ENCODE measurements at regions not wholly inside any gene's neighbourhood (a gene's known extent, or its start where the extent isn't known, plus 50 kb on each side); places are given as distances from the start of the nearest gene placed in this dataset.

- no peak for TF ChIP-seq POLR2A (IDR thresholded peaks at IDR 0.05)
- no peak for TF ChIP-seq POLR2AphosphoS5 (IDR thresholded peaks at IDR 0.05)
- no peak for TF ChIP-seq CTCF (IDR thresholded peaks at IDR 0.05)
- no peak for TF ChIP-seq EP300 (IDR thresholded peaks at IDR 0.05)
These were observed 252.5 kb downstream of the DTHD1 start for GRCh38 chr4:36533944-36534343.

All from sigmoid colon (tissue), 4 donors.